Natural killer cell (primary cell): ENCODE measurements at regions not wholly inside any gene's neighbourhood (a gene's known extent, or its start where the extent isn't known, plus 50 kb on each side); places are given as distances from the start of the nearest gene placed in this dataset.

Source experiments
- ATAC-seq, 3 donors: fragments of 150-1000 bp in 2 of 3; fragments of 200-7000 bp in 1 of 3; cut with Tn5 transposase; 1 replicate in 1 of 3; 2 replicates in 2 of 3; pipeline ENCODE4 v1.10.0; 2021; ENCODE audit warnings: mild to moderate bottlenecking in 2 of 3, moderate library complexity in 2 of 3
- DNase-seq, 2 donors: peaks; one replicate each; pipeline versions ENCODE4 v3.0.0 to v3.0.0-alpha.2; 2013 to 2021; ENCODE audit warnings: mixed read lengths in 1 of 2
- H3K27ac ChIP-seq: one replicate; pipeline ENCODE4 v1.5.1; 2013; ENCODE audit warnings: mild to moderate bottlenecking, low read length
- H3K27me3 ChIP-seq: one replicate; pipeline ENCODE4 v1.6.1; 2013; ENCODE audit warnings: low read length; ENCODE audit not compliant: control insufficient read depth, insufficient read depth
- H3K36me3 ChIP-seq: one replicate; pipeline ENCODE4 v1.6.1; 2013; ENCODE audit warnings: low read length; ENCODE audit not compliant: control insufficient read depth, insufficient read depth
- H3K4me1 ChIP-seq: one replicate; pipeline ENCODE4 v1.6.1; 2013; ENCODE audit warnings: low read length; ENCODE audit not compliant: control insufficient read depth, insufficient read depth
- H3K4me3 ChIP-seq: one replicate; pipeline ENCODE4 v1.5.1; 2013; ENCODE audit warnings: low read length
- H3K9me3 ChIP-seq: one replicate; pipeline ENCODE4 v1.6.1; 2013; ENCODE audit warnings: low read length; ENCODE audit not compliant: control insufficient read depth, insufficient read depth
- H3K27ac Mint-ChIP-seq, 2 donors: one replicate each; pipeline ENCODE4 v1.8.0; 2022; ENCODE audit warnings: mild to moderate bottlenecking in 2 of 2, mixed read lengths in 2 of 2, moderate library complexity in 1 of 2
- H3K27me3 Mint-ChIP-seq, 2 donors: one replicate each; pipeline ENCODE4 v1.8.0; 2022; ENCODE audit warnings: low read depth in 2 of 2, mixed read lengths in 2 of 2
- H3K36me3 Mint-ChIP-seq: one replicate; pipeline ENCODE4 v1.8.0; 2022; ENCODE audit warnings: mixed read lengths
- H3K4me1 Mint-ChIP-seq, 2 donors: one replicate each; pipeline ENCODE4 v1.8.0; 2022; ENCODE audit warnings: mixed read lengths in 2 of 2
- H3K4me3 Mint-ChIP-seq: one replicate; pipeline ENCODE4 v1.8.0; 2022; ENCODE audit warnings: mild to moderate bottlenecking, moderate library complexity, mixed read lengths
- H3K9me3 Mint-ChIP-seq, 2 donors: one replicate each; pipeline ENCODE4 v1.8.0; 2022; ENCODE audit warnings: mixed read lengths in 2 of 2
- WGBS: methylation state at CpG from one replicate; pipeline ENCODE4 v1.1.7; 2013; ENCODE audit warnings: missing lambda C conversion rate; ENCODE audit not compliant: insufficient coverage; 5-methylcytosine and 5-hydroxymethylcytosine counted together
- intact Hi-C: fragments of 100-400 bp; cut with micrococcal nuclease; formaldehyde crosslinking; loops from one replicate; pipeline ENCODE4 v1.14.2; 2022
- TF ChIP-seq, protein P1 (sequence below): fragments of 200-600 bp; IDR thresholded peaks from one replicate; pipeline ENCODE4 v1.8.0; 2022; ENCODE audit warnings: antibody characterized with exemption

DNA sequence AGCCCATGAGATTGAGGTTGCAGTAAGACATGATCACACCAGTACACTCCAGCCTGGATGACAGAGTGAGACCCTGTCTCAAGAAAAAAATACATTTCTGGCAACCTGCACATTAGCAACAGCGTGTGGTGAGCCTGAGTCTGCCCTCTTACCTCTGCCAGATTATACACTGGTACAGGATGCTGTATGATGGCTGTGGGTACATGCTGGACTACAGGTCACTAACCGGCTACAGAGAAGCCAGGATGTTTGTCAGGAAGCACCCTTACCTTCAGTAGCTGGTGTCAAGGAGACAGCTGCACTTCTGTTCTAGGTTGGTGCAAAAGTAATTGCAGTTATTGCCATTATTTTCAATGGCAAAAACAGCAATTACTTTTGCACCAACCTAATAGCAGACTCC lies 575.7 kb downstream of the NPHP4 start:
- Histone ChIP-seq H3K27me3 (no peaks in the 10 kb centered on the region), H3K9me3 (no peaks in the 10 kb centered on the region), H3K27ac (no peak overlapping the region), H3K4me1 (peaks cover 13% of the 10 kb centered on the region), H3K4me3 (no peak overlapping the region), H3K36me3 (no peaks in the 10 kb centered on the region)
- WGBS = 94% methylated on average over 2 of the region's 2 CpGs
- Mint-ChIP-seq H3K36me3 (no peaks in the 10 kb centered on the region), H3K4me1 (peaks cover 0 to 9% of the 10 kb centered on the region in 2 donors), H3K27me3 (peaks cover 0 to 9% of the 10 kb centered on the region in 2 donors), H3K9me3 (no peaks in the 10 kb centered on the region), H3K27ac (no peak overlapping the region), H3K4me3 (no peak overlapping the region)
- no peak for DNase-seq
- TF ChIP-seq, protein P1, sequence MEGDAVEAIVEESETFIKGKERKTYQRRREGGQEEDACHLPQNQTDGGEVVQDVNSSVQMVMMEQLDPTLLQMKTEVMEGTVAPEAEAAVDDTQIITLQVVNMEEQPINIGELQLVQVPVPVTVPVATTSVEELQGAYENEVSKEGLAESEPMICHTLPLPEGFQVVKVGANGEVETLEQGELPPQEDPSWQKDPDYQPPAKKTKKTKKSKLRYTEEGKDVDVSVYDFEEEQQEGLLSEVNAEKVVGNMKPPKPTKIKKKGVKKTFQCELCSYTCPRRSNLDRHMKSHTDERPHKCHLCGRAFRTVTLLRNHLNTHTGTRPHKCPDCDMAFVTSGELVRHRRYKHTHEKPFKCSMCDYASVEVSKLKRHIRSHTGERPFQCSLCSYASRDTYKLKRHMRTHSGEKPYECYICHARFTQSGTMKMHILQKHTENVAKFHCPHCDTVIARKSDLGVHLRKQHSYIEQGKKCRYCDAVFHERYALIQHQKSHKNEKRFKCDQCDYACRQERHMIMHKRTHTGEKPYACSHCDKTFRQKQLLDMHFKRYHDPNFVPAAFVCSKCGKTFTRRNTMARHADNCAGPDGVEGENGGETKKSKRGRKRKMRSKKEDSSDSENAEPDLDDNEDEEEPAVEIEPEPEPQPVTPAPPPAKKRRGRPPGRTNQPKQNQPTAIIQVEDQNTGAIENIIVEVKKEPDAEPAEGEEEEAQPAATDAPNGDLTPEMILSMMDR = no peak
- no peak for ATAC-seq
- intact Hi-C loops = no loop called here

DNA sequence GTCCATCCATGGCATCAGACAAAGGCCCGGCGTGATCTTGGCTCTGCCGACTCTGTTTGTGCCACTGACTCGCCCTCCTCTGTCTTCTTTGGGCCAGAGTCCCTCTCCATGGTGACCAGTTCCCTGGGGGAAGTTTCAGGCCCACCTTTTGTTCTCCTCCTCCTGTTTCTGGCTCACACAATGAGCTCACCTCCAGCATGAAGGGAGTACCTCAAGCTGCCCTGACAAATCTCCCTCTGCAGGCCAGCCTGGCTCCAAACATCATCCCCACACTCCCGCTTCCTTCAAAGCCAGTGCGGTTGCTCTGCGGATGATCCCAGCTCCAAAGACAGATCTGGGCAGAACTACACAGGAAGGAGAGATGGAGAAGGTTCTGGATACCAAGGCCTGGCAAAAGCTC lies 576.6 kb downstream of the NPHP4 start:
- no peaks in the 10 kb centered on the region for H3K36me3 Mint-ChIP-seq
- no peaks in the 10 kb centered on the region for H3K9me3 Mint-ChIP-seq
- TF ChIP-seq, protein P1 = no peak
- Histone ChIP-seq H3K9me3 (no peaks in the 10 kb centered on the region), H3K27ac (no peak overlapping the region), H3K4me3 (no peak overlapping the region), H3K4me1 (peaks cover 13% of the 10 kb centered on the region), H3K27me3 (no peaks in the 10 kb centered on the region), H3K36me3 (no peaks in the 10 kb centered on the region)
- H3K4me1 Mint-ChIP-seq = peaks cover 4 to 15% of the 10 kb centered on the region in 2 donors
- WGBS = 85% methylated on average over 7 of the region's 7 CpGs
- peaks cover 0 to 9% of the 10 kb centered on the region in 2 donors for H3K27me3 Mint-ChIP-seq
- DNase-seq (no peak), ATAC-seq (no peak)
- H3K27ac Mint-ChIP-seq = no peak overlapping the region
- no peak overlapping the region for H3K4me3 Mint-ChIP-seq
- intact Hi-C loops = no loop called here

DNA sequence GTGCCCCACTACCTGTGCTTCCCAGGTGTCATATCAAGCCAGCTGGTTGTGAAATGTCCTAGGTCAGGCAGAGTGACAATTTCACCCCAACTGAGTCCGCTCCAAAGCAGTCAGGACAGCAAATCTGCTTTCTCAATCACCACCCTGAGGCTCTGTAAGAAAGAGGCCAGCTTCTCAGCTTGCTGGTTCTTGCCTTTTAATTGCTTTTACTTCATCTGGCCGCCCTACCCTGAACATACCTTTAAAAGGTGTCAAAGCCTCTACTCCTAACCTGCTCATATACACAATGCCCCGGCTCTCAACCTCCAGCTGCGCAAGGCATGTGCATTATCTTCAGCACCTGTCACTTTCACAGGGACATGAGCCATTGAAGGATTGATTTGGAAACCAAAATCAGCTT lies 581.6 kb downstream of the NPHP4 start:
- ATAC-seq = no peak
- intact Hi-C loops = no loop called here

DNA sequence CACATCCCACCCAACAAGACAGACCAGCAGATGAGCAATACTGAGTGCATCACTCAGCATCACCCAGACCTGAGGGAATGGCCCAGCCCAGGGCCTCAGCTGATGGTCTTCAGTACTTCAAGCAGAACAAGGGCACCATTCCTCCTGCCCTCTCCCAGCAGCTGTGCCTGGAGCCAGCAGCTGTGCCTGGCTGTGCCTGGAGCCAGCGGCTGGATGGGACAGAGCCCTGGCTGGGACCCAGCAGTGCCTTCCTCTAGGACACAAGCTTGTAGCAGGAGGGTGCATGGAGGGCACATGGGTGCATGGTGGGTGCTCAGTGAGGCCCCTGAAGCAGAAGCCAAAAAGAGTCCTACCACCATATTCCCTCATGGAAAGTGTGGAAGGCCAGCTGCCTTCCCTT lies 583.8 kb downstream of the NPHP4 start:
- 95% methylated on average over 1 of the region's 1 CpG for WGBS
- TF ChIP-seq, protein P1 = no peak
- no peak overlapping the region for H3K27ac ChIP-seq
- intact Hi-C loops = no loop called here
- Mint-ChIP-seq H3K4me3 (no peak overlapping the region), H3K27ac (no peak overlapping the region), H3K4me1 (peaks cover 4 to 15% of the 10 kb centered on the region in 2 donors), H3K36me3 (no peaks in the 10 kb centered on the region), H3K27me3 (no peaks in the 10 kb centered on the region), H3K9me3 (no peaks in the 10 kb centered on the region)
- H3K4me3 ChIP-seq = no peak overlapping the region
- DNase-seq = no peak
- H3K36me3 ChIP-seq = no peaks in the 10 kb centered on the region
- no peaks in the 10 kb centered on the region for H3K27me3 ChIP-seq
- H3K9me3 ChIP-seq = no peaks in the 10 kb centered on the region
- H3K4me1 ChIP-seq = peaks cover 13% of the 10 kb centered on the region
- ATAC-seq = no peak

More for the DNA sequence above, 581.6 kb downstream of the NPHP4 start:
- WGBS = 89% methylated on average over 4 of the region's 4 CpGs
- no peak for DNase-seq
- H3K27ac Mint-ChIP-seq = no peak overlapping the region
- TF ChIP-seq, protein P1 = no peak
- H3K9me3 ChIP-seq = no peaks in the 10 kb centered on the region
- no peak overlapping the region for H3K4me3 ChIP-seq
- no peaks in the 10 kb centered on the region for H3K27me3 Mint-ChIP-seq
- H3K27me3 ChIP-seq = no peaks in the 10 kb centered on the region
- no peaks in the 10 kb centered on the region for H3K9me3 Mint-ChIP-seq
- no peak overlapping the region for H3K4me3 Mint-ChIP-seq
- no peaks in the 10 kb centered on the region for H3K36me3 Mint-ChIP-seq
- no peaks in the 10 kb centered on the region for H3K36me3 ChIP-seq
- peaks cover 13% of the 10 kb centered on the region for H3K4me1 ChIP-seq
- no peak overlapping the region for H3K27ac ChIP-seq
- peaks cover 4 to 15% of the 10 kb centered on the region in 2 donors for H3K4me1 Mint-ChIP-seq
